ENCODE measurements at regions not wholly inside any gene's neighbourhood (a gene's known extent, or its start where the extent isn't known, plus 50 kb on each side); places are given as distances from the start of the nearest gene placed in this dataset.

GRCh38 chr3:40628984-40629383, 104.2 kb downstream of the ZNF621 start:
- no peak overlapping the region for H3K27ac ChIP-seq
- DNase-seq = no peak
- no peak for ATAC-seq
- TF ChIP-seq POLR2A (IDR thresholded peaks at IDR 0.05) = no peak
- TF ChIP-seq, protein P1, sequence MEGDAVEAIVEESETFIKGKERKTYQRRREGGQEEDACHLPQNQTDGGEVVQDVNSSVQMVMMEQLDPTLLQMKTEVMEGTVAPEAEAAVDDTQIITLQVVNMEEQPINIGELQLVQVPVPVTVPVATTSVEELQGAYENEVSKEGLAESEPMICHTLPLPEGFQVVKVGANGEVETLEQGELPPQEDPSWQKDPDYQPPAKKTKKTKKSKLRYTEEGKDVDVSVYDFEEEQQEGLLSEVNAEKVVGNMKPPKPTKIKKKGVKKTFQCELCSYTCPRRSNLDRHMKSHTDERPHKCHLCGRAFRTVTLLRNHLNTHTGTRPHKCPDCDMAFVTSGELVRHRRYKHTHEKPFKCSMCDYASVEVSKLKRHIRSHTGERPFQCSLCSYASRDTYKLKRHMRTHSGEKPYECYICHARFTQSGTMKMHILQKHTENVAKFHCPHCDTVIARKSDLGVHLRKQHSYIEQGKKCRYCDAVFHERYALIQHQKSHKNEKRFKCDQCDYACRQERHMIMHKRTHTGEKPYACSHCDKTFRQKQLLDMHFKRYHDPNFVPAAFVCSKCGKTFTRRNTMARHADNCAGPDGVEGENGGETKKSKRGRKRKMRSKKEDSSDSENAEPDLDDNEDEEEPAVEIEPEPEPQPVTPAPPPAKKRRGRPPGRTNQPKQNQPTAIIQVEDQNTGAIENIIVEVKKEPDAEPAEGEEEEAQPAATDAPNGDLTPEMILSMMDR (IDR thresholded peaks at IDR 0.05 in 4 of 5, conservative IDR thresholded peaks at IDR 0.05 in 1 of 5) = no peak
- H3K4me3 ChIP-seq = no peak overlapping the region
- no peaks in the 10 kb centered on the region for H3K36me3 ChIP-seq
- no peaks in the 10 kb centered on the region for H3K4me1 ChIP-seq
- H3K27me3 ChIP-seq = no peaks in the 10 kb centered on the region
- intact Hi-C loops (cut with DNase I; ENCODE audit: low total_unique reads) (no loop called here), in situ Hi-C loops (cut with MboI; ENCODE audit: low sequenced_read_pairs in 4 of 4) (no loop called here)
- H3K9me3 ChIP-seq = no peaks in the 10 kb centered on the region

DNA sequence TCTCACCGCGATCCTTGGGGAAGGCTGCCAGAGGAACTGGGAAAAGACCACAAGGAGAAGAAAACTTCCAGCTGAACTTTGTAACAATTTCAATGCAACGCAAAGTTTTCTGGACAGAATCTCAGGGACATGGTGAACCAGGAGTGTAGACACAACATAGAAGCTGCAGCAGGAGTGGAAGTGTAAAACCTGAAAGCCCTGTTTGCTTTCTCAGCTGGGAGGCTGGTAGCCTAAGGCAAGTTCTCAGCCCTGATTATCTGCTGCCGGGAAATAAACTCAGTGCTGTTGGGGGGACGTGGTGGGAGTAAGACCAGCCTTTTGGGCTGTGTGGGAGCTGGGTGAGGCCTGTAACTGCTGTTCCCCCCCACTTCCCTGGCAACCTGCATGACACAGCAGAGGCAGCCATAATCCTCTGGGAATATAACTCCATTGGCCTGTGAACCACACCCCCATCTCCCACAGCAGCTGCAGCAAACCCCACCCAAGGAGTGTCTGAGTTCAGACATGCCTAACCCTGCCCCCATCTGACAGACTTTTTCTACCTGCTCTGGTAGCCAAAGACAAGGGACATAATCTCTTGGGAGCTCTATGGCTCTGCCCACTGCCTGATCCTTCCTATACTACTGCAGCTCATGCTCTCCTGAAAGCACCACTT, 106.7 kb downstream of the ZNF621 start:
- TF ChIP-seq, protein P1 (IDR thresholded peaks at IDR 0.05 in 4 of 5, conservative IDR thresholded peaks at IDR 0.05 in 1 of 5) = no peak
- no peak for TF ChIP-seq POLR2A (IDR thresholded peaks at IDR 0.05)
- in situ Hi-C loops (cut with MboI; ENCODE audit: low sequenced_read_pairs in 4 of 4) = no loop called here
- Histone ChIP-seq H3K27ac (no peak overlapping the region), H3K4me3 (no peak overlapping the region), H3K9me3 (peaks cover 0 to 5% (median 0%) of the 10 kb centered on the region in 3 donors), H3K4me1 (no peaks in the 10 kb centered on the region), H3K27me3 (no peaks in the 10 kb centered on the region), H3K36me3 (no peaks in the 10 kb centered on the region)
- ATAC-seq (no peak), DNase-seq (no peak)
- intact Hi-C loops (cut with DNase I; ENCODE audit: low total_unique reads) = no loop called here

DNA sequence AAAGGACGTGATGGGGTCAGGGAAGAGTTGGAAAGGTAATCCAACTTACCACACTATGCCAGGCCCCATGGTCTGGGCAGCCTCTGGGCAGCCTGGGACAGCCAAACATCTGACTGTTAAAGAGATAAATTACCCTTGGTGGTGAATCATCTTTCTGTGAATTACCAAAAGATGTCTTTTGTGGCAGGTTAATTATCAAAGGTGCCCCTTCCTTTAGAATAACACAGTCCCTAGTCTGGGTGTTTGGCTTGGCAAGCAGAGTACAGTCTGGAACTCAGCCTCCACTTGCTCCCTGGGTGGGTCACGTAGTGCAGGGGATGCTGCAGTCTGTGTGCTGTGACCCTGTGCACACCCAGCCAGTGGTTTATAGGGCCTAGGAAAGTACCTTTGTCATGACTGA, 113.1 kb downstream of the ZNF621 start:
- no peak for TF ChIP-seq POLR2A (IDR thresholded peaks at IDR 0.05)
- TF ChIP-seq, protein P1 (IDR thresholded peaks at IDR 0.05 in 4 of 5, conservative IDR thresholded peaks at IDR 0.05 in 1 of 5) = no peak
- in situ Hi-C loops (cut with MboI; ENCODE audit: low sequenced_read_pairs in 4 of 4) = no loop called here
- no peak overlapping the region for H3K27ac ChIP-seq
- no peak overlapping the region for H3K4me3 ChIP-seq
- no peaks in the 10 kb centered on the region for H3K4me1 ChIP-seq
- DNase-seq (no peak), ATAC-seq (no peak)
- no peaks in the 10 kb centered on the region for H3K36me3 ChIP-seq
- peaks cover 0 to 8% (median 0%) of the 10 kb centered on the region in 3 donors for H3K9me3 ChIP-seq
- H3K27me3 ChIP-seq = no peaks in the 10 kb centered on the region
- intact Hi-C loops (cut with DNase I; ENCODE audit: low total_unique reads) = no loop called here

DNA sequence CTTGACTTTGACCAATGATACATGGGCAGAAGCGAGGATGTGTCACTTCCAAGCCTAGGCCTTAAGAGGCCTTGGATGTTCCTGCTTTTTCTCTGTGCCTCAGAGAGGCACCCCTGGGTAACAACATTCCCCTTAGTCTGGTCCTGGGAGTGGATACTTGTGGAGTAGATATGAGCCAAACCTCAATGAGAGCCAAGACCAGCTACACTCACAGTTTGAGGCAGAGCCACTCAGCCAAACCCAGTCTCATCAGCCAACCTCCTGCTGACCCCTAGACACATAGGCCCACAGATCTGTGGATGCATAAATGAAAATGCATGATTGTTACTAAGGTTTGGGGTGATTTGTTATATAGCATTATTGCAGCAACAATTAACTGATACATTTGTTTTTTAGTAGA, 114.2 kb downstream of the ZNF621 start:
- in situ Hi-C loops (cut with MboI; ENCODE audit: low sequenced_read_pairs in 4 of 4) = no loop called here
- no peak for ATAC-seq
- Histone ChIP-seq H3K4me1 (no peaks in the 10 kb centered on the region), H3K36me3 (no peaks in the 10 kb centered on the region), H3K9me3 (peaks cover 0 to 8% (median 0%) of the 10 kb centered on the region in 3 donors), H3K27me3 (no peaks in the 10 kb centered on the region), H3K27ac (no peak overlapping the region), H3K4me3 (no peak overlapping the region)
- TF ChIP-seq, protein P1 (IDR thresholded peaks at IDR 0.05 in 4 of 5, conservative IDR thresholded peaks at IDR 0.05 in 1 of 5) = no peak
- no peak for TF ChIP-seq POLR2A (IDR thresholded peaks at IDR 0.05)
- DNase-seq = no peak
- intact Hi-C loops (cut with DNase I; ENCODE audit: low total_unique reads) = no loop called here

DNA sequence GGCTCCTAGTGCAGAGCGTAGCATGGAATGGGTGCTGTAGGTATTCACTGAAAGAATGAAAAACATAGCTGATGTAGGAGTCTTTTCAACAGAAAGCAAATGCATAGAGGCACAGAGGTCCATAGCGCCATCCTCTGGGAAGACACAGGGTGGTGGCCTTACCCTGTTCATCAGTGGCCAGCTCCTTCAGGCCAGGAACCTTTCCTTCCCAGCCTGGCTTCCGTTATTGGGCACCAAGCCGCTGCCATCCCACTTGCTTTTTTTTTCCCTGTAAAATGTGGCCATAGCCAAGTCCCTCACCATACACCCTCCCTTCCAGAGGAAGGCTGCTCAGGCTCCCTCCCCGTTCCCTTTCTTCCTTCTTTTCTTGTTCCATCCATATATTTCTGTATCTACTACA, 118.1 kb downstream of the ZNF621 start:
- no peak for DNase-seq
- ATAC-seq = no peak
- TF ChIP-seq, protein P1 (IDR thresholded peaks at IDR 0.05 in 4 of 5, conservative IDR thresholded peaks at IDR 0.05 in 1 of 5) = no peak
- no peak for TF ChIP-seq POLR2A (IDR thresholded peaks at IDR 0.05)
- no peak overlapping the region for H3K4me3 ChIP-seq
- no peak overlapping the region for H3K27ac ChIP-seq
- H3K4me1 ChIP-seq = no peaks in the 10 kb centered on the region
- H3K36me3 ChIP-seq = no peaks in the 10 kb centered on the region
- in situ Hi-C loops (cut with MboI; ENCODE audit: low sequenced_read_pairs in 4 of 4) = no loop called here
- intact Hi-C loops (cut with DNase I; ENCODE audit: low total_unique reads) = no loop called here
- no peaks in the 10 kb centered on the region for H3K9me3 ChIP-seq
- no peaks in the 10 kb centered on the region for H3K27me3 ChIP-seq
